OCI-LY7 (cell line): ENCODE measurements at regions not wholly inside any gene's neighbourhood (a gene's known extent, or its start where the extent isn't known, plus 50 kb on each side); places are given as distances from the start of the nearest gene placed in this dataset.

Experiments
- EZH2phosphoT487 ChIP-seq: fragments of 200-600 bp; sonication (generic); IDR thresholded peaks from 2 replicates; pipeline ENCODE4 v1.6.1; 2018; ENCODE audit warnings: low read depth, borderline replicate concordance, mild to moderate bottlenecking, mixed run types, antibody characterized with exemption, low read length, moderate library complexity, mixed read lengths
- TF ChIP-seq, protein P1 (sequence below): fragments of 200-600 bp; sonication (generic); conservative IDR thresholded peaks from 2 replicates; pipeline ENCODE4 v1.5.1; 2014; ENCODE audit warnings: mild to moderate bottlenecking, antibody characterized with exemption, low read length, moderate library complexity, mixed read lengths

DNA sequence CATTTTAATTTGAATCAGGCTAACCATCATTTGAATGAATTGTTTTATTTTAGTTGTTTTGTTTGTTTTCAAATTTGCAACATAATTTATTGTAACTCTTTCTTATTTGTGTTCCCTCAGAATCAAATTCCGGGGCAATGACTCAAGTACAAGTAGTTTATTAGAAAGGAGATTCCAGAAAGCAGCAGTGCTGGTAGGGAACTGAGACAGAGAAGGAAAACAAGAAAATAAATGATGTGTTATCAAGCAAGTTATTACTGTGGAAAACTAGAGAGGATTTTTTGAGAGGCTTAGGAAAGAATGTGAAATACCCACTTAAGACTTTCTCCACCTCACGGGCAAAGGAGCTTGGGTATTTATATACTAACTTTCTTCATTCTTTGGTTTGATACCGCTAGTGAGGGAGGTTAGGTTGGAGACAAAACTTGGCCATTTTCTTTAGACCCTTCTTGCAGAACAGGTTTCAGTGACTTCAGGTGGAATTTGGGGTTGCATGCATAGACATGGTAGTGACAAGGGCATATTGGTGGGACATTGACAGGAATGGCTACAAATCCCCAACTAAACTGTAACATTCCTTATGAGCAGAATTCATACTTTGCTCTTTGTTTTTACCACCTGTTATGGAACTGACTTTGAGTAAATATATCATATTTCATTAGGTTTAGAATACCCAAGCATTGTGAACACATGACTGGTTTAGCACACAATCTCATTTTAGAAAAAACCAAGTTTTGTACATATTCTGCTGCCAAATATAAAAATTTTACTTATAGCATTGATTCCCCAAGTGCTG is 254.3 kb downstream of the ZBBX start:
- TF ChIP-seq, protein P1, sequence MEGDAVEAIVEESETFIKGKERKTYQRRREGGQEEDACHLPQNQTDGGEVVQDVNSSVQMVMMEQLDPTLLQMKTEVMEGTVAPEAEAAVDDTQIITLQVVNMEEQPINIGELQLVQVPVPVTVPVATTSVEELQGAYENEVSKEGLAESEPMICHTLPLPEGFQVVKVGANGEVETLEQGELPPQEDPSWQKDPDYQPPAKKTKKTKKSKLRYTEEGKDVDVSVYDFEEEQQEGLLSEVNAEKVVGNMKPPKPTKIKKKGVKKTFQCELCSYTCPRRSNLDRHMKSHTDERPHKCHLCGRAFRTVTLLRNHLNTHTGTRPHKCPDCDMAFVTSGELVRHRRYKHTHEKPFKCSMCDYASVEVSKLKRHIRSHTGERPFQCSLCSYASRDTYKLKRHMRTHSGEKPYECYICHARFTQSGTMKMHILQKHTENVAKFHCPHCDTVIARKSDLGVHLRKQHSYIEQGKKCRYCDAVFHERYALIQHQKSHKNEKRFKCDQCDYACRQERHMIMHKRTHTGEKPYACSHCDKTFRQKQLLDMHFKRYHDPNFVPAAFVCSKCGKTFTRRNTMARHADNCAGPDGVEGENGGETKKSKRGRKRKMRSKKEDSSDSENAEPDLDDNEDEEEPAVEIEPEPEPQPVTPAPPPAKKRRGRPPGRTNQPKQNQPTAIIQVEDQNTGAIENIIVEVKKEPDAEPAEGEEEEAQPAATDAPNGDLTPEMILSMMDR, result no peak
- TF ChIP-seq EZH2phosphoT487, result no peak
